GM12878 (cell line): ENCODE measurements at regions not wholly inside any gene's neighbourhood (a gene's known extent, or its start where the extent isn't known, plus 50 kb on each side); places are given as distances from the start of the nearest gene placed in this dataset.

Experiments used
- ATAC-seq: fragments of 200-7000 bp; cut with Tn5 transposase; 3 replicates; pipeline ENCODE4 v1.9.1; 2020; ENCODE audit warnings: mild to moderate bottlenecking, moderate library complexity
- BruUV-seq: library from RNA; stranded (reverse); fragments of 400-500 nt; replicated peaks from 2 replicates; lab custom pipeline; 2021; lab: Mats Ljungman, UMichigan
- CTCF ChIA-PET: fragments of 300-600 bp; sonication (Branson Sonifier 250); formaldehyde crosslinking; extraction: SDS; loops from one replicate; lab custom pipeline; 2021; ENCODE audit warnings: inconsistent platforms; lab: Yijun Ruan, JAX
- POLR2A ChIA-PET: fragments of 350-600 bp; formaldehyde crosslinking; extraction: SDS; loops from one replicate; lab custom pipeline; 2021; ENCODE audit warnings: inconsistent platforms; lab: Charles Lee
- RAD21 ChIA-PET: fragments of 300-600 bp; sonication (Branson Sonifier 250); formaldehyde crosslinking; loops from one replicate; lab custom pipeline; 2023; ENCODE audit warnings: antibody characterized with exemption; ENCODE audit not compliant: unreplicated experiment; lab: Charles Lee
- SMC1A ChIA-PET: fragments of 300-600 bp; sonication (Branson Sonifier 250); formaldehyde crosslinking; loops from one replicate; lab custom pipeline; 2023; ENCODE audit not compliant: unreplicated experiment, uncharacterized antibody; lab: Charles Lee
- DNase-seq: peaks from one replicate; pipeline ENCODE4 v3.0.0-alpha.2; 2011; ENCODE audit warnings: low read depth, low spot score
- FAIRE-seq: peaks from 3 replicates; lab custom pipeline; 2011; peaks lifted over from hg19 to GRCh38; lab: Jason Lieb, UNC
- H2AFZ ChIP-seq: 2 replicates; pipeline ENCODE4 v1.6.0; 2011; ENCODE audit warnings: low read depth, low read length, control low read depth; ENCODE audit not compliant: control insufficient read depth
- H3K27ac ChIP-seq: 2 replicates; pipeline ENCODE4 v1.5.1; 2011; ENCODE audit warnings: control low read depth; ENCODE audit not compliant: control insufficient read depth, insufficient read depth
- H3K27me3 ChIP-seq, 2 experiments: replicated peaks in 1 of 2; 2 replicates each; pipeline versions ENCODE4 v1.6.0 to v1.6.1; 2011; ENCODE audit warnings: low read length in 1 of 2; ENCODE audit not compliant: control insufficient read depth in 2 of 2, insufficient read depth in 2 of 2
- H3K36me3 ChIP-seq, 2 experiments: 2 replicates each; pipeline ENCODE4 v1.5.1; 2011; ENCODE audit warnings: low read length in 1 of 2; ENCODE audit not compliant: control insufficient read depth in 2 of 2, insufficient read depth in 2 of 2
- H3K4me1 ChIP-seq: 2 replicates; pipeline ENCODE4 v1.6.1; 2011; ENCODE audit warnings: mild to moderate bottlenecking, low read length, moderate library complexity, mixed read lengths; ENCODE audit not compliant: control insufficient read depth, insufficient read depth
- H3K4me2 ChIP-seq: 2 replicates; pipeline ENCODE4 v1.6.0; 2011; ENCODE audit warnings: control low read depth; ENCODE audit not compliant: control insufficient read depth, insufficient read depth
- H3K4me3 ChIP-seq: fragments of 200-600 bp; sonication (generic); 2 replicates; pipeline ENCODE4 v1.5.1; 2016
- H3K79me2 ChIP-seq: 2 replicates; pipeline ENCODE4 v1.6.0; 2011; ENCODE audit warnings: low read length; ENCODE audit not compliant: control insufficient read depth, insufficient read depth
- H3K9ac ChIP-seq: 2 replicates; pipeline ENCODE4 v1.8.0; 2011; ENCODE audit warnings: low read length, control low read depth, mixed read lengths; ENCODE audit not compliant: control insufficient read depth, insufficient read depth
- H3K9me3 ChIP-seq: replicated peaks from 3 replicates; pipeline ENCODE4 v1.5.1; 2011; ENCODE audit warnings: mild to moderate bottlenecking, low read length; ENCODE audit not compliant: control insufficient read depth, insufficient read depth
- H4K20me1 ChIP-seq: 2 replicates; pipeline ENCODE4 v1.6.0; 2011; ENCODE audit not compliant: control insufficient read depth, insufficient read depth
- CBX3 ChIP-seq: fragments of 200-600 bp; sonication (generic); IDR thresholded peaks from 2 replicates; pipeline ENCODE4 v1.6.1; 2016; ENCODE audit warnings: low read depth, borderline replicate concordance
- CHD2 ChIP-seq: IDR thresholded peaks from 2 replicates; pipeline ENCODE4 v1.6.1; 2011; ENCODE audit warnings: low read depth, low read length, improper control_type of control experiment, borderline replicate concordance
- CHD4 ChIP-seq: fragments of 200-600 bp; sonication (generic); IDR thresholded peaks from 2 replicates; pipeline ENCODE4 v1.6.1; 2016; ENCODE audit warnings: mild to moderate bottlenecking
- CREM ChIP-seq: IDR thresholded peaks from 2 replicates; pipeline ENCODE4 v1.6.1; 2014; ENCODE audit warnings: antibody characterized with exemption, low read depth
- JUND ChIP-seq: IDR thresholded peaks from 2 replicates; pipeline ENCODE4 v1.6.1; 2012; ENCODE audit warnings: low read depth, mild to moderate bottlenecking, low read length, improper control_type of control experiment, moderate library complexity
- KAT2A ChIP-seq: conservative IDR thresholded peaks from 2 replicates; pipeline ENCODE4 v1.6.1; 2011; ENCODE audit warnings: low read depth, low read length; ENCODE audit not compliant: control insufficient read depth
- KLF5 ChIP-seq: fragments of 450-650 bp; IDR thresholded peaks from 2 replicates; pipeline ENCODE4 v1.6.1; 2014; ENCODE audit warnings: mild to moderate bottlenecking; ENCODE audit not compliant: partially characterized antibody
- NFYA ChIP-seq: IDR thresholded peaks from 2 replicates; pipeline ENCODE4 v1.6.1; 2011; ENCODE audit warnings: low read depth, mild to moderate bottlenecking, low read length, improper control_type of control experiment, borderline replicate concordance
- NR2C2 ChIP-seq: IDR thresholded peaks from 2 replicates; pipeline ENCODE4 v1.6.1; 2011; ENCODE audit warnings: borderline replicate concordance, low read depth; ENCODE audit not compliant: control insufficient read depth, insufficient read length
- SMARCA5 ChIP-seq: fragments of 450-650 bp; IDR thresholded peaks from 2 replicates; pipeline ENCODE4 v1.6.1; 2017; ENCODE audit warnings: mild to moderate bottlenecking
- SREBF2 ChIP-seq: IDR thresholded peaks from 2 replicates; pipeline ENCODE4 v1.6.1; 2012; ENCODE audit warnings: mild to moderate bottlenecking, low read length
- ZNF384 ChIP-seq: IDR thresholded peaks from 2 replicates; pipeline ENCODE4 v1.6.1; 2012; ENCODE audit warnings: low read depth, mild to moderate bottlenecking, low read length, improper control_type of control experiment, borderline replicate concordance
- WGBS: methylation state at CpG from one replicate; pipeline ENCODE4 v1.1.6; 2016; ENCODE audit warnings: low lambda C conversion rate; ENCODE audit not compliant: insufficient replicate concordance, insufficient coverage; ENCODE audit errors: missing lambda C conversion rate; 5-methylcytosine and 5-hydroxymethylcytosine counted together
- in situ Hi-C: fragments of 300-500 bp; cut with MboI; formaldehyde crosslinking; loops from 9 replicates; pipeline ENCODE4 v1.14.3; 2018; ENCODE audit warnings: mixed read lengths
- intact Hi-C: fragments of 100-400 bp; cut with micrococcal nuclease; formaldehyde crosslinking; loops from one replicate; pipeline ENCODE4 v1.14.2; 2022; ENCODE audit not compliant: unreplicated experiment
- TF ChIP-seq, protein P1 (sequence below): fragments of 450-650 bp; conservative IDR thresholded peaks from 2 replicates; pipeline ENCODE4 v1.6.1; 2017; ENCODE audit warnings: mild to moderate bottlenecking, moderate library complexity
- TF ChIP-seq, protein P2 (sequence below): fragments of 450-650 bp; IDR thresholded peaks from 2 replicates; pipeline ENCODE4 v1.6.1; 2017; ENCODE audit warnings: mild to moderate bottlenecking
- TF ChIP-seq, protein P3 (sequence below): fragments of 150-350 bp; IDR thresholded peaks from 2 replicates; pipeline ENCODE4 v1.6.1; 2016; ENCODE audit warnings: low read depth, low read length
- TF ChIP-seq, protein P4 (sequence below): IDR thresholded peaks from 2 replicates; pipeline ENCODE4 v1.6.1; 2012; ENCODE audit warnings: low read depth, low read length, improper control_type of control experiment

DNA sequence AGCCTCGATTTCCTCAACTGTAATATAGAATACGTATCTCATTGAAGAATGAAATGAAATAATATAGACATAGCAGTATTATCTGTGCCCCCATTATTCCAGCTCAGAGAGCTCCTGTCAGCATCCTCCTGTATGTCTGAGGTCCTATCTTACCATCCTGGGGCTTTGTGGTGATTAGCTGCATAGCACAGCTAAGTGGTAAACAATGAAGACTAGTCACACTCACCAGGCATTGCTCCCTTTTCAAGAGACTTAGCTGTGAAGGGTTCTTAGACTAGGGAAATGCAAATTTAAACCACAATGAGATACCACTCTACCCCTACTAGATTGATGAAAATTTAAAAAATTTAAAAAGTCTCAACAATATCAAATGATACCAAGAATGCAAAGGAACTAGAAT lies 172.9 kb downstream of the SLC39A8 start:
- H3K4me3 ChIP-seq = no peak overlapping the region
- ATAC-seq = no peak
- no peak overlapping the region for H3K27ac ChIP-seq
- H3K27me3 ChIP-seq = no peaks in the 10 kb centered on the region
- H3K4me2 ChIP-seq = no peak overlapping the region
- in situ Hi-C loops = no loop called here
- ChIA-PET RAD21 (no interaction called here), CTCF (no interaction called here), SMC1A (no interaction called here), POLR2A (no interaction called here)
- 2% methylated on average over 2 of the region's 2 CpGs for WGBS
- H3K36me3 ChIP-seq = no peaks in the 10 kb centered on the region
- no peaks in the 10 kb centered on the region for H3K79me2 ChIP-seq
- DNase-seq = no peak
- H4K20me1 ChIP-seq = no peaks in the 10 kb centered on the region
- FAIRE-seq = no peak
- no TSS peak for BruUV-seq
- TF ChIP-seq CREM = no peak
- TF ChIP-seq NR2C2 = no peak
- TF ChIP-seq SMARCA5 = no peak
- TF ChIP-seq CHD4 = no peak
- TF ChIP-seq, protein P1, sequence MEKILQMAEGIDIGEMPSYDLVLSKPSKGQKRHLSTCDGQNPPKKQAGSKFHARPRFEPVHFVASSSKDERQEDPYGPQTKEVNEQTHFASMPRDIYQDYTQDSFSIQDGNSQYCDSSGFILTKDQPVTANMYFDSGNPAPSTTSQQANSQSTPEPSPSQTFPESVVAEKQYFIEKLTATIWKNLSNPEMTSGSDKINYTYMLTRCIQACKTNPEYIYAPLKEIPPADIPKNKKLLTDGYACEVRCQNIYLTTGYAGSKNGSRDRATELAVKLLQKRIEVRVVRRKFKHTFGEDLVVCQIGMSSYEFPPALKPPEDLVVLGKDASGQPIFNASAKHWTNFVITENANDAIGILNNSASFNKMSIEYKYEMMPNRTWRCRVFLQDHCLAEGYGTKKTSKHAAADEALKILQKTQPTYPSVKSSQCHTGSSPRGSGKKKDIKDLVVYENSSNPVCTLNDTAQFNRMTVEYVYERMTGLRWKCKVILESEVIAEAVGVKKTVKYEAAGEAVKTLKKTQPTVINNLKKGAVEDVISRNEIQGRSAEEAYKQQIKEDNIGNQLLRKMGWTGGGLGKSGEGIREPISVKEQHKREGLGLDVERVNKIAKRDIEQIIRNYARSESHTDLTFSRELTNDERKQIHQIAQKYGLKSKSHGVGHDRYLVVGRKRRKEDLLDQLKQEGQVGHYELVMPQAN = no peak
- TF ChIP-seq NFYA = no peak
- TF ChIP-seq, protein P2, sequence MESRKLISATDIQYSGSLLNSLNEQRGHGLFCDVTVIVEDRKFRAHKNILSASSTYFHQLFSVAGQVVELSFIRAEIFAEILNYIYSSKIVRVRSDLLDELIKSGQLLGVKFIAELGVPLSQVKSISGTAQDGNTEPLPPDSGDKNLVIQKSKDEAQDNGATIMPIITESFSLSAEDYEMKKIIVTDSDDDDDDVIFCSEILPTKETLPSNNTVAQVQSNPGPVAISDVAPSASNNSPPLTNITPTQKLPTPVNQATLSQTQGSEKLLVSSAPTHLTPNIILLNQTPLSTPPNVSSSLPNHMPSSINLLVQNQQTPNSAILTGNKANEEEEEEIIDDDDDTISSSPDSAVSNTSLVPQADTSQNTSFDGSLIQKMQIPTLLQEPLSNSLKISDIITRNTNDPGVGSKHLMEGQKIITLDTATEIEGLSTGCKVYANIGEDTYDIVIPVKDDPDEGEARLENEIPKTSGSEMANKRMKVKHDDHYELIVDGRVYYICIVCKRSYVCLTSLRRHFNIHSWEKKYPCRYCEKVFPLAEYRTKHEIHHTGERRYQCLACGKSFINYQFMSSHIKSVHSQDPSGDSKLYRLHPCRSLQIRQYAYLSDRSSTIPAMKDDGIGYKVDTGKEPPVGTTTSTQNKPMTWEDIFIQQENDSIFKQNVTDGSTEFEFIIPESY = no peak
- no peak for TF ChIP-seq KAT2A
- TF ChIP-seq CBX3 = no peak
- no peak for TF ChIP-seq ZNF384
- no peak for TF ChIP-seq SREBF2
- TF ChIP-seq, protein P3, sequence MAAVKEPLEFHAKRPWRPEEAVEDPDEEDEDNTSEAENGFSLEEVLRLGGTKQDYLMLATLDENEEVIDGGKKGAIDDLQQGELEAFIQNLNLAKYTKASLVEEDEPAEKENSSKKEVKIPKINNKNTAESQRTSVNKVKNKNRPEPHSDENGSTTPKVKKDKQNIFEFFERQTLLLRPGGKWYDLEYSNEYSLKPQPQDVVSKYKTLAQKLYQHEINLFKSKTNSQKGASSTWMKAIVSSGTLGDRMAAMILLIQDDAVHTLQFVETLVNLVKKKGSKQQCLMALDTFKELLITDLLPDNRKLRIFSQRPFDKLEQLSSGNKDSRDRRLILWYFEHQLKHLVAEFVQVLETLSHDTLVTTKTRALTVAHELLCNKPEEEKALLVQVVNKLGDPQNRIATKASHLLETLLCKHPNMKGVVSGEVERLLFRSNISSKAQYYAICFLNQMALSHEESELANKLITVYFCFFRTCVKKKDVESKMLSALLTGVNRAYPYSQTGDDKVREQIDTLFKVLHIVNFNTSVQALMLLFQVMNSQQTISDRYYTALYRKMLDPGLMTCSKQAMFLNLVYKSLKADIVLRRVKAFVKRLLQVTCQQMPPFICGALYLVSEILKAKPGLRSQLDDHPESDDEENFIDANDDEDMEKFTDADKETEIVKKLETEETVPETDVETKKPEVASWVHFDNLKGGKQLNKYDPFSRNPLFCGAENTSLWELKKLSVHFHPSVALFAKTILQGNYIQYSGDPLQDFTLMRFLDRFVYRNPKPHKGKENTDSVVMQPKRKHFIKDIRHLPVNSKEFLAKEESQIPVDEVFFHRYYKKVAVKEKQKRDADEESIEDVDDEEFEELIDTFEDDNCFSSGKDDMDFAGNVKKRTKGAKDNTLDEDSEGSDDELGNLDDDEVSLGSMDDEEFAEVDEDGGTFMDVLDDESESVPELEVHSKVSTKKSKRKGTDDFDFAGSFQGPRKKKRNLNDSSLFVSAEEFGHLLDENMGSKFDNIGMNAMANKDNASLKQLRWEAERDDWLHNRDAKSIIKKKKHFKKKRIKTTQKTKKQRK = no peak
- TF ChIP-seq, protein P4, sequence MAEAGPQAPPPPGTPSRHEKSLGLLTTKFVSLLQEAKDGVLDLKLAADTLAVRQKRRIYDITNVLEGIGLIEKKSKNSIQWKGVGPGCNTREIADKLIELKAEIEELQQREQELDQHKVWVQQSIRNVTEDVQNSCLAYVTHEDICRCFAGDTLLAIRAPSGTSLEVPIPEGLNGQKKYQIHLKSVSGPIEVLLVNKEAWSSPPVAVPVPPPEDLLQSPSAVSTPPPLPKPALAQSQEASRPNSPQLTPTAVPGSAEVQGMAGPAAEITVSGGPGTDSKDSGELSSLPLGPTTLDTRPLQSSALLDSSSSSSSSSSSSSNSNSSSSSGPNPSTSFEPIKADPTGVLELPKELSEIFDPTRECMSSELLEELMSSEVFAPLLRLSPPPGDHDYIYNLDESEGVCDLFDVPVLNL = no peak
- TF ChIP-seq JUND = no peak
- no peak for TF ChIP-seq KLF5
- TF ChIP-seq CHD2 = no peak
- no peaks in the 10 kb centered on the region for H3K9me3 ChIP-seq
- H2AFZ ChIP-seq = no peak overlapping the region
- H3K9ac ChIP-seq = no peak overlapping the region
- no peaks in the 10 kb centered on the region for H3K4me1 ChIP-seq
- intact Hi-C loops = no loop called here
